Activated T-cell treated with anti-CD3 and anti-CD28 coated beads, Interleukin-2, amount 50 U/mL, for 24 hours (primary cell): ENCODE measurements at regions not wholly inside any gene's neighbourhood (a gene's known extent, or its start where the extent isn't known, plus 50 kb on each side); places are given as distances from the start of the nearest gene placed in this dataset.
"Not testable (repeated sequence)": the region's sequence is repeated elsewhere in the genome, so short reads cannot be mapped to it uniquely, and the experiment has no call there.

Source experiments
- DNase-seq: peaks from one replicate; pipeline ENCODE4 v3.0.0-alpha.2; 2020
- H3K27ac Mint-ChIP-seq: 2 replicates; pipeline ENCODE4 v1.8.0; 2020; ENCODE audit warnings: mild to moderate bottlenecking, mixed read lengths
- H3K27me3 Mint-ChIP-seq: 2 replicates; pipeline ENCODE4 v1.8.0; 2020; ENCODE audit warnings: mixed read lengths
- H3K36me3 Mint-ChIP-seq: 2 replicates; pipeline ENCODE4 v1.8.0; 2020; ENCODE audit warnings: low read depth, mixed read lengths
- H3K4me1 Mint-ChIP-seq: 2 replicates; pipeline ENCODE4 v1.8.0; 2020; ENCODE audit warnings: low read depth, mixed read lengths
- H3K4me3 Mint-ChIP-seq: 2 replicates; pipeline ENCODE4 v1.8.0; 2020; ENCODE audit warnings: mild to moderate bottlenecking, moderate library complexity, mixed read lengths
- H3K9me3 Mint-ChIP-seq: 2 replicates; pipeline ENCODE4 v1.8.0; 2020; ENCODE audit warnings: mixed read lengths

DNA sequence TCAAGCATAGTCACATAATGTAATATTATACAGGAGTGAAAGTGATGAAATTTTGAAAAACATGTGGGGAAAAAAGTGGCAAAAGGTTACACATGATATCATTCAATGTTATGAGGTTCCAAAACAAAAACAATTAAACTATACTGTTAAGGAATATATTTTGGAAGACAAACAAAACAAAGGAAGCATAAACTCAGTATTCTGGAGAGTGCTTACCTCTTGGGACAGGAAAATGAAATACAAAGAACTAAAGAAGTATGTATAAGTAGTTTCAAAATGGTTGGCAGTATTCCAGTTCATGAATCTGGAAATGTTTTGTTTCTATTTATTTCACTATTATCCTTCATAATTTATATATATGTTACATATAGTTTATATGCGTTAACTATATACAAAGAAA is 213.5 kb downstream of the MOXD1 start:
- Mint-ChIP-seq H3K36me3 (no peaks in the 10 kb centered on the region), H3K4me3 (no peak overlapping the region), H3K4me1 (peaks cover 12% of the 10 kb centered on the region), H3K27me3 (no peaks in the 10 kb centered on the region), H3K27ac (no peak overlapping the region), H3K9me3 (no peaks in the 10 kb centered on the region)
- DNase-seq, result no peak

DNA sequence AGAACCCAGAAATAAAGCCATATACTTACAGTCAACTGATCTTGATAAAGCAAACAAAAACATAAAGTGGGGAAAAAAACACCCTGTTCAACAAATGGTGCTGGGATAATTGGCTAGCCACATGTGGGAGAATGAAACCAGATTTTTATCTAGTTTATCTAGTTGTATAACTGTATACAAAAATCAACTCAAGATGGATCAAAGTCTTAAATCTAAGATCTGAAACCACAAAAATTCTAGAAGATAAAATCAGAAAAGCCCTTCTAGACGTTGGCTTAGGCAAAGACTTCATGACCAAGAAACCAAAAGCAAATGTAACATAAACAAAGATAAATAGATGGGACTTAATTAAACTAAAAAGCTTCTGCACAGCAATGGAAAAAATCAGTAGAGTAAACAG is 216.3 kb downstream of the MOXD1 start:
- DNase-seq, H3K4me1 Mint-ChIP-seq, H3K27ac Mint-ChIP-seq, H3K36me3 Mint-ChIP-seq, H3K4me3 Mint-ChIP-seq, H3K27me3 Mint-ChIP-seq, H3K9me3 Mint-ChIP-seq: not testable (repeated sequence)

DNA sequence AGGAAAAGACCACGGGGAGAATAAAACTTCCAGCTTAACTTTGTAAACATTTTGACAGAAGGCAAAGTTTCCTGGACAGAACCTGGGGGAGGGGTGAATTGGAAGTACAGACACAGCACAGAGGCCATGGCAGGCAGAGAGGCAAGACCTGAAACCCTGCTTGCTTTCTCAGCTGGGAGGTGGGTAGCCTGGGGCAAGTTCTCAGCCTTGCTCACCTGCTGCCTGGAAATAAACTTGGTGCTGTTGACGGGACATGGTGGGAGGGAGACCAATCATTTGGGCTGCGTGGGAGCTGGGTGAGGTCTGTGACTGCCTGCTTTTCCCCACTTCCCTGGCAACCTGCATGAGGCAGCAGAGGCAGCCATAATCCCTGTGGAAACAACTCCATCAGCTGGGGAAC is 221.3 kb downstream of the MOXD1 start:
- Mint-ChIP-seq H3K9me3 (peaks cover 20% of the 10 kb centered on the region), H3K4me3 (no peak overlapping the region), H3K36me3 (no peaks in the 10 kb centered on the region), H3K27ac (no peak overlapping the region), H3K4me1 (no peaks in the 10 kb centered on the region), H3K27me3 (peaks cover 11% of the 10 kb centered on the region)
- DNase-seq, result no peak

DNA sequence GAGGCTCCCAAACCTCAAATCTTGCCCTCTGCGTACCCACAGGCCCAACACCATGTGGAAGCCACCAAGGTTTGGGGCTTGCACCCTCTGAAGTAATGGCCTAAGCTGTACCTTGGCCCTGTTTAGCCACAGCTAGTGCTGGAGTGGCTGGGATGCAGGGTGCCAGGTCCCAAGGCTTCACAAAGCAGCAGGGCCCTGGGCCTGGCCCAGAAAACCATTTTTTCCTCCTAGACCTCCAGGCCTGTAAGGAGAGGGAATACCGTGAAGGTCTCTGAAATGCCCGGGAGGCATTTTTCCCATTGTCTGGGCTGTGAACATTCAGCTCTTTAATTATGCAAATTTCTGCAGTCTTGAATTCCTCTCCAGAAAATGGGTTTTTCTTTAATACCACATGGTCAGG is 223.7 kb upstream of the CCN2 start:
- H3K9me3 Mint-ChIP-seq, result peaks cover 20% of the 10 kb centered on the region
- peaks cover 18% of the 10 kb centered on the region for H3K27me3 Mint-ChIP-seq
- no peaks in the 10 kb centered on the region for H3K4me1 Mint-ChIP-seq
- DNase-seq, result no peak
- H3K36me3 Mint-ChIP-seq, result no peaks in the 10 kb centered on the region
- H3K4me3 Mint-ChIP-seq, result no peak overlapping the region
- H3K27ac Mint-ChIP-seq, result no peak overlapping the region

DNA sequence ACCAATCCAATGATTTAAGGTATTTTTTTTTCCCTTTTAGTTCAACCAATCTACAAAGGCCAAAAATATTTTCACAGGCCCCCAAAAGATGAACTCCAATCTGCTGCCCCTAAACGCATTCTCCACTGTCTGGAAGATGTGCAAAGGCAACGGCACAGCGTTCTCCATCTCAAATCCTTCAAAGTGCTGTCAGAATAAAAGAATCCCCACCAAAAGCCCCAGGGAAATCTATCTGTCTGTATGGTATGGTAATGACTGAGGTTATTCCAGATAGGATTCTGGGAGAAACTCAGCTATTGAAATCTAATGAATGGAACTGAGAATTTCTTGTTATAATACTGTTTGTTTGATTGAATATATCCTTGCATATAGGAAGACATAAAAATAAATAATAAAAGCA is 217.8 kb upstream of the CCN2 start:
- Mint-ChIP-seq H3K27ac (no peak overlapping the region), H3K36me3 (no peaks in the 10 kb centered on the region), H3K4me3 (no peak overlapping the region), H3K27me3 (peaks cover 10% of the 10 kb centered on the region), H3K4me1 (no peaks in the 10 kb centered on the region), H3K9me3 (no peaks in the 10 kb centered on the region)
- DNase-seq, result no peak

DNA sequence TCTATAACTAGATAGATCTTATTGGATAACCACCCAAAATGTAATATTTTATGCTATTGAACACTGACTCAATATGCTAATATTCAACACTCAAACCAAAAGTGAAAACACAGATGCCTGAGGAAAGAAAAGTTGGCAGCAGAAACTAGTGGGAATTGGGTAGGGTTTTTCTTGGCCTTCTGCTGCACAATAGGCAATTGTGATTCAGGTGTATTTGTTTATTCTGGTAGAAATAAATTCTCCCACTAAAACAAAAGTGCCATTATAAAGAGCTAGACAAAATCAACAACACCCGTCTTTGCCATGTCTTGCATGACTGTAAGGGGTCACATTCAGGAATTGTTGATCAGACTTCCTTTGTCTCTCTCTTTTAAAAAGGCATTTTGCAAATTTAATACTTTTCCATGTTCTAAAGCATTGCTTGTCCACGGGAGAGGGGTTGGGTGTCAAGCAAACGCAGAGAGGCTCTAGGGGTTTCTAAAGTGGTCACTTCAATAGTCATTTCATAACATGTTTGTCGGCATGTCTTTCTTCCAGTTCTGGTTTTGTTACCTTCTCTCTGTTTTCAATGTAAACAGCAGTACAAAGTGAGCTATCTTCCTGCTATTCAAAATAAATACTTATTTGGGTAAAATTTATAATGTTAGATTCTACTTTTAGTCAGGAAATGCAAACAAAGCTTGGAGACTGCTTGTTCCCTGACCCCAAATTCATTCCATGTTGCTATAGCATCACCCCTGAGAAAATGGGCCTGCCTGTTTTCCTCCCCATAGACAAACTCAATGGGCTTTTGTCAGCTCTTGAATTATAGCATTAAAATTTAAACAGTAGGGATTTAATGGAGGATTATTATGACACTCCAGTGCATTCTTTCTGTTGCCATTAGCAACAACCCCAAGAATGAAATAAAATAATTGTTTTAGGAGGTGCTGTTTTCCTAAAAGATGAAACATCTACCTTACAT is 217.0 kb upstream of the CCN2 start:
- no peak for DNase-seq
- no peak overlapping the region for H3K27ac Mint-ChIP-seq
- no peaks in the 10 kb centered on the region for H3K4me1 Mint-ChIP-seq
- peaks cover 10% of the 10 kb centered on the region for H3K27me3 Mint-ChIP-seq
- H3K4me3 Mint-ChIP-seq, result no peak overlapping the region
- H3K36me3 Mint-ChIP-seq, result no peaks in the 10 kb centered on the region
- no peaks in the 10 kb centered on the region for H3K9me3 Mint-ChIP-seq

DNA sequence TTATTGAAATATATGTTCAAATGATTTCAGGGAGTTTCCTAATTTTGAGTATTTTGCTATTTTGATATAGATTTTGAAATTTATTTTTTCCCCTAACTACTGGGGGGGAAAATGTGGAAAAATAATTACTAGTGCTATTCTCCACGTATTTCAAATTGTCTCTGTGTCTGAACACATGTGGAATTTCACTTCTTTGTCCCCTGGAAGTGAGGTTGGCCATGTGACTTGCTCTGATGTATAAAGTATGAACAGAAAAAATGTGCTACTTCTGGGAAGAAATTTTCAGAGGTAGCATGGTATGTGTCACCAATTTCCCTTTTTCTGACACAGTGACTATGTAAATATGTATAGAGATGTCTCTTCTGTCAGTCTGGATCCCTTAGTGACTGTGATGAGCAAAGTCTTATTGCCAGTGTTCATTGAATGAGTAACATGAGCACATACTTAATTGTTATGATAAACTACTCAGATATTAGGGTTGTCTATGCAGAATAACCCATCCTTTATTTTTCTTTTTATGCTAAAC is 215.4 kb upstream of the CCN2 start:
- Mint-ChIP-seq H3K4me3 (no peak overlapping the region), H3K4me1 (no peaks in the 10 kb centered on the region), H3K9me3 (no peaks in the 10 kb centered on the region), H3K27me3 (peaks cover 3% of the 10 kb centered on the region), H3K27ac (no peak overlapping the region), H3K36me3 (no peaks in the 10 kb centered on the region)
- no peak for DNase-seq

DNA sequence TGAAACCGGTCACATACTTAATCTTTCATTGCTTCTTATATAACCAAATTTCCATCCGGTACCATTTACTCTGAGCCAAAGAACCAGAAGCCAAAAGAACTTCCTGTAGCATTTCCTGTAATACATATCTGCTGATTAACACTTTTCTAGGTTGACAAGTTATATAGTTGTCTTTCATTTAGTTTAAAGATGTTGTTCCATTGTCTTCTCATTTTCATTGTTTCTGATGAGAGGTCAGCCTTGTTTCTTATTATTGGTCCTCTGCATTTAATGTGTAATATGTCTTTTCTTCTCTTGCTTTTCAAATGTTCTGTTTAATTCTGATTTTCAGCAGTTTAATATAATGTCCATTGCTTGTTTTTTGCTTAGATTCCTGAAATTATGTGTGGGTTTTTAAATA is 214.5 kb upstream of the CCN2 start:
- no peaks in the 10 kb centered on the region for H3K27me3 Mint-ChIP-seq
- H3K4me3 Mint-ChIP-seq, result no peak overlapping the region
- no peak for DNase-seq
- no peak overlapping the region for H3K27ac Mint-ChIP-seq
- no peaks in the 10 kb centered on the region for H3K4me1 Mint-ChIP-seq
- H3K9me3 Mint-ChIP-seq, result no peaks in the 10 kb centered on the region
- no peaks in the 10 kb centered on the region for H3K36me3 Mint-ChIP-seq

DNA sequence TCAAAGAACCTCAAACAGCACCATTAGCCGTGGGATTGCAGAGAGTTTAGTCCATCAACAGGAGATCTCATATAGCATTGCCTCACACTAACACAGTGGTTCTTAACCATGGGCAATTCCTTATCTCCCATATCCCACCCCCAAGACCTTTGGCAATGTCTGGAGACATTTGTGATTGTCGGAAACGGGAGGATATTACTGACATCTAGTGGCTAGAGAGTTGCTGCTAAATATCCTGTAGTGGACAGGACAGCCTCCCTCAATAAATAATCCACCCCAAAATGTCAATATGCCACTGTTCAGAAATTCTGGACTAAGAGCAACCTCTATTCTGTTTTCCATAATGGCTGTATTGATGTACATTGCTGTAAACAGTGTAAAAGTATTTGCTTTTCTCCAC is 210.1 kb upstream of the CCN2 start:
- no peaks in the 10 kb centered on the region for H3K4me1 Mint-ChIP-seq
- H3K4me3 Mint-ChIP-seq, result no peak overlapping the region
- H3K36me3 Mint-ChIP-seq, result no peaks in the 10 kb centered on the region
- no peaks in the 10 kb centered on the region for H3K27me3 Mint-ChIP-seq
- H3K27ac Mint-ChIP-seq, result no peak overlapping the region
- no peak for DNase-seq
- H3K9me3 Mint-ChIP-seq, result no peaks in the 10 kb centered on the region

DNA sequence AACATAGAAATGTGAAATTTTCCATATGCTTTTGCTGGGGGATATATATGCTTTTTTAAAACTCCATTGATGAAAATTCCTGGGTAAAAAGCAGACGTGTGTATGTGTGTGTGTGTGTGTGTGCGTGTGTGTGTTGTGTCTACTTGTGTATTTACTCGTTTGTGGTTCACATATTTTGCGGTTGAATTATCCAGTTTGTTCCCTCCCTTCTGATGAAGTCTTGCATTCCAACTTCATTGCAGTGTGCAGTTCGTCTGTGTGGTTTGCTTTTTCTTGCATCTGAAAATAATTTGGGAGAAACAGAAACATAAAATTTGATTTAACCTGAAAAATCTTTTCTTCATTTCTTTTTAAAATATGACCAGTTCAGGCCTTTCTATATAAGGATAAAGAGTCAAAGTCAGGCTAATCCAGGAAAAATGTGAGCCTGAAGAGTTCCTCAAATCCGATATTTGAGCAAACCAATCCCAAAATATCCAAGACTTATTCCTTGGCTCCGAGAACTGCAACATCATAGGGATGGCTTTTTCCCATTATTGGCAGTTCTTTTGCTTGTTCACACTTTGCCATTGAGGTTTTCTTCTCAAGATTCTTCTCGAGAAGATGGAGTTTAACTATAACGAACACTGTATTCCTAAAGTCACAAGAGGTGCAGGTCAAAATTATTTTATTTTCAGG is 202.2 kb upstream of the CCN2 start:
- H3K4me1 Mint-ChIP-seq, result no peaks in the 10 kb centered on the region
- H3K27ac Mint-ChIP-seq, result no peak overlapping the region
- H3K36me3 Mint-ChIP-seq, result no peaks in the 10 kb centered on the region
- no peak overlapping the region for H3K4me3 Mint-ChIP-seq
- no peak for DNase-seq
- H3K27me3 Mint-ChIP-seq, result peaks cover 2% of the 10 kb centered on the region
- no peaks in the 10 kb centered on the region for H3K9me3 Mint-ChIP-seq

DNA sequence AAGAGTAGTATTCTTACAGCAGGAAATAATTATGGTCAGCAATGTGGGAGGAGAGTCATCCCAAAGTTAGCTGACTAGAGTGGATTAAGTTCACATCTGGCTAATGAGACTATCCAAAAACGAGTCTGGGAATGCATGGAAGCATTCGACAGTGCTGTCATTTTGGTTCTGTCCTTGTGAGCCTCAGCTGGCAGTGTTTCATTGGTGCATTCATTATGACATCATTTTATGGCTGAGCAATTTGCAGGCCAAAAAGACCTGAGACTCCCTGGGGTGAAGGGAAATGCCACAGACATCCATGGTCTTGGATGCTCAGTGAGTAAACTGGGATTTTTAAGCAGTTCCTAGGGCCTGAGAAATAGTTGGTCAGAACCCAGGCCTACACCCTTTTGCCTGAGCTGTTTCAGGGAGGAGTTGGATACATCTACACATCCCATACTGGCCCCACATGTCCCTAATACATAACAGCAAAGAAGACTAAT is 196.4 kb upstream of the CCN2 start:
- no peak overlapping the region for H3K4me3 Mint-ChIP-seq
- no peak for DNase-seq
- H3K27me3 Mint-ChIP-seq, result no peaks in the 10 kb centered on the region
- no peak overlapping the region for H3K27ac Mint-ChIP-seq
- no peaks in the 10 kb centered on the region for H3K9me3 Mint-ChIP-seq
- H3K4me1 Mint-ChIP-seq, result no peaks in the 10 kb centered on the region
- no peaks in the 10 kb centered on the region for H3K36me3 Mint-ChIP-seq

DNA sequence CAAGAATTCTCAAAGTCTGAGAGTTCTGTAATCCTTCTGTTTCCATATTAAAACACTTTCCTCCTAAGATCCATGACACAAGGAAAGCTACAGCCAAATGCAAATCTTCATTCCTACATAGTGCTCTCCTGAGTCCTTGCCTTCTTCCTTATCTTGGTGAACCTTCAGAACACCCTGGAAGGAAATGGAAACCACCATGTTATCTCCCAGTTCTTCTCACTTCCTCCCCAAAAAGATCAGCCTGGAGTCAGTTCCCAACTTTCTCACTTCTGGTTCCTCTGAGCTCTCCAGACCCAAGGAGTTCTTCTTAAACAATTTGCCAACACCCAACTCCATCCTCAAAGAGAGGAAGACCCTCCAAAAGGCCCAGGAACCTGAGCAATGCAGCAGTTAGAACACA is 193.3 kb upstream of the CCN2 start:
- H3K27ac Mint-ChIP-seq, result no peak overlapping the region

DNA sequence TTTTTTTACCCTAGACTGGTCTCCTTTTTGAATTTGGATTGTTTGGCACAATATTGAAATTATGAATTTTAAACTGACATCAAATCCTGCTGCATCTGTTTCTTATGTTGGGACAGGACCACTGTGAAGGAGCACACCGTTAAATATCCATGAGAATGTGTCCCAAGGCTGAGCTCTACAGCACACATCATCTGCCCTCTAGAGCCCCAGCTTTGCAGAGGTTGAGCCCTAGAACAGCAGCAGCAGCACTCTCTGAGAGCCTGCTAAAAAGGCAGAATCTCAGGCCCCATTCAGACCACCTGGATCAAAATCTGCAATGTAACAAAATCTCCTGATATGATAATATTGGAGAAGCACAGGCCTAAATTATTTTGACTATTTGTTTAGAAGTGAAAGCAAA is 192.1 kb upstream of the CCN2 start:
- DNase-seq, result no peak
- Mint-ChIP-seq H3K27ac (no peak overlapping the region), H3K9me3 (no peaks in the 10 kb centered on the region), H3K27me3 (no peaks in the 10 kb centered on the region), H3K4me1 (no peaks in the 10 kb centered on the region), H3K36me3 (no peaks in the 10 kb centered on the region), H3K4me3 (no peak overlapping the region)

More for the DNA sequence above, 193.3 kb upstream of the CCN2 start:
- Mint-ChIP-seq H3K4me3 (no peak overlapping the region), H3K36me3 (no peaks in the 10 kb centered on the region), H3K9me3 (no peaks in the 10 kb centered on the region), H3K4me1 (no peaks in the 10 kb centered on the region), H3K27me3 (no peaks in the 10 kb centered on the region)
- no peak for DNase-seq

DNA sequence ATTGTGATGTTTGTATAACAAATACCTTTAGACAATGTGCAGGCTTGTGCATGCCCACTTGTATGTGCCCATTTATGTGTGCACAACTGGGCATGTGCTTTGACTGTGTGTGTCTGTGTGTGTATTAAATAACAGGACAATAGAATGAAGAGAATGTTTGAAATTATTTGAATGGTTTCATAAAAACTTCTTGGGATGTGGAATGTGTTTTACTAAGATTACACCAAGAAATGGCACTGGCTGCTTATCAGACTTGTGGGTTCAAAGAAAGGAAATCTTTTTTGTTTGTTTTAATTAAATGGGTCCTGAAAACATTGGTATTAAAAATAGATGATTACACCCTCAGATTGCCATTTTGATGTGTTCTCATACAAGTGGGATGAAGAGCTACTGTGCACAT is 191.6 kb upstream of the CCN2 start:
- H3K4me3 Mint-ChIP-seq, result no peak overlapping the region
- H3K27ac Mint-ChIP-seq, result no peak overlapping the region
- no peaks in the 10 kb centered on the region for H3K36me3 Mint-ChIP-seq
- no peak for DNase-seq
- H3K9me3 Mint-ChIP-seq, result no peaks in the 10 kb centered on the region
- H3K4me1 Mint-ChIP-seq, result no peaks in the 10 kb centered on the region
- H3K27me3 Mint-ChIP-seq, result no peaks in the 10 kb centered on the region

DNA sequence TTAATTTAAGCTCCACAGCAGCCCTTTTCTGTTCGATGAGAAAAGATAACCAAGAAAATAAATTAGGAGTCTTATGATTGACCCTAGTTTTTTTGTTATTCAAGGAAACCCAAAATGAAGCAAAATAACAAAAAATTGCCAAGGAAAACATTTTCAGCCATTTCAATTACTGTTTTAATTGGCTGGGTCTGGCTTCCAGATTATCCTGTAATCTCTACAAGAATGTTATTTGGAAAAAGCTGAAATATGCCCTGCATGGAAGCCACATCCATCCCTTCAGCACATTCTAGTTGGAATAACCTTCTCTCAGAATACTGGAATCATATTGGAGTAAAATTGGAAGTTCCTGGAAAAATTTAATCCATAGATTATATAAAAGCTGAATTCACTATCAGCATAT is 191.1 kb upstream of the CCN2 start:
- Mint-ChIP-seq H3K4me1 (no peaks in the 10 kb centered on the region), H3K36me3 (no peaks in the 10 kb centered on the region), H3K4me3 (no peak overlapping the region), H3K9me3 (no peaks in the 10 kb centered on the region), H3K27ac (no peak overlapping the region), H3K27me3 (no peaks in the 10 kb centered on the region)
- no peak for DNase-seq
